GM12874 (cell line): ENCODE measurements at regions not wholly inside any gene's neighbourhood (a gene's known extent, or its start where the extent isn't known, plus 50 kb on each side); places are given as distances from the start of the nearest gene placed in this dataset.

Experiments
- CTCF ChIP-seq: IDR thresholded peaks from 2 replicates; pipeline ENCODE4 v1.5.1; 2011; ENCODE audit warnings: low read depth, mild to moderate bottlenecking, control low read depth, low read length, moderate library complexity; ENCODE audit not compliant: insufficient read depth

DNA sequence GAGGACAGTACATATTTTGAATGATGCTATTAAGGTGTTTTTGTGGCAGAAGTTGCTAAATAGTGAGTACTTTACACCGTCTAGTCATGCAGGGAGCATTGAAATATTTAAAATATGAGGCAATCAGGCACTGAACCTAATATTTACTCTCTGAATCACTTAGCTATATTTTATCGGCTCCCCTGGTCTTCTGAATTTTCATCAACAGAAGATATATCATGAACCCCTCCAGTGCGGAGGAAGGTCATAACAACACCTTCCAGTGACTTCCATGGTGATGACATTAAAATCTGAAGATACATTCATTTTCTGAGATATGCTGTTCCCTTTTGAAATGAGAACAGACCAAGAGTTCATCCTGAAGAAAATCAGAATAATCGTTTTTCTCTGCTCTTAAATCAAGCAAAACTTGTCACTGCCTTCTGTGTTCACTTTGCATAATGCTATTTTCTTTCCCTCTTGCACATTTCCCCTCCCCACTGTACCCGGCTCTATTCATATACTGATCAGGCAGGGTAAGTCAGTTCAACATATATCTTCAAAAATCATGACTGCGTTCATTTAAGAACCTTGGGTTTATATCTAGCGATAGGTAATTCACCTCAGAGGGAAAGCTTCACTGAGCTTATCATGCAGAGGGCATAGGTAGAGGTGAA, 729.9 kb upstream of the GYPC start:
- no peak for TF ChIP-seq CTCF

DNA sequence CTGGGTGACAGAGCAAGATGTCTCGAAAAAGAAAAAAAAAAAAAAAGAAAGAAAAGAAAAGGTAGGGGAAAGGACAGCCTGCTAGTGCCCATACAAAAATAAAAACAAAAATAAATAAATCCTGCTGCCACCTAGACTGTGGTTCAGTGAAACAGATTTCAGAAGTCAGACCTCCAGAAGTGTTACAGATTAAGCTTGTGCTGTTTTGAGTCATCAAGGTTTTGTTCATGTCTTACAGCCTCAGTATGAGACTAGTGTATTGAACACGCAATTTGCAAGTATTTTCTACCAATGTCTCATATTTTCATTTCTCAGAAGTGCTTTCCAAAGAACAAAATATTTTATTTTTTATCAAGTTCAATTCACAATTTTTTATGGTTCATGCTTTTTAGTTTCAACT, 720.4 kb upstream of the GYPC start:
- no peak for TF ChIP-seq CTCF

- no peak for TF ChIP-seq CTCF
Observed at GRCh38 chr2:125942585-125943424, 713.2 kb upstream of the GYPC start.

DNA sequence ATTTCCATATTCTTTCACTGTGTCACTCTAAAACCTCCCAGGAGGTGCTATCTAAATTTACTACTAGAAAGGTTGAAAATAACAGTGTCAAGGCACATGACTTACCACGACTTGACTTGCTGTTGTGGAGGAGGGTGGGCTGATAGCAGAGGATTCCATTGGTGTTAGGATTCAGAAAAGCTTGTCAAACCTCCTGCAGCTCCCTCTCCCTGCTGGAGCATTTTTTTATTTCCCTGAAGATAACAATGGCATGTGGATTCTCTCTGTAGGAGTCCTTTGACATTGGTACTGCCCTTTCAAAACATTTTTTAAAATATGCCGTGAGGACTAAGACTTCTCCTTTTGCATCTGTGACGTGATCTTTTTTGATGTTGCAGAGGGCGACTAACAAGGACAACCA, 696.9 kb upstream of the GYPC start:
- no peak for TF ChIP-seq CTCF

GRCh38 chr2:125961739-125962138, 694.2 kb upstream of the GYPC start:
- TF ChIP-seq CTCF: no peak

DNA sequence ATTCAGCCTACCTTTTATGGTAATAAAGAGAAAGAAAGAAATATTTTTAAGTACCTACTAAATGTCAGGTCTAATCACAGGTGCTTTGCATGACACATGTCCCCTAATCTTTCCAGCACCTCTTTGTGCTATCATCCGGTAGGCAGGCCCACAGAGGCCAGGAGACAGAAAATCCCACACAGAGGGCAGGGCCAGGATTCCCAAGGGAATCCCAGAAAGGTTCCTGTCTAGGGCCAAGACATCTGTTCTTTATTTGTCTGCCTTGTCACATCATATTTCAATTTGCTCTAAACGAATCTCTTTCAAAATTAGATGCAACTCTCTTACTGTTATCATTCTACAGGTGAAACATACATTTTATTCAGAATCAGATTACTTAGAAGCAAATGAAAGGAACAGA, 676.1 kb upstream of the GYPC start:
- no peak for TF ChIP-seq CTCF

DNA sequence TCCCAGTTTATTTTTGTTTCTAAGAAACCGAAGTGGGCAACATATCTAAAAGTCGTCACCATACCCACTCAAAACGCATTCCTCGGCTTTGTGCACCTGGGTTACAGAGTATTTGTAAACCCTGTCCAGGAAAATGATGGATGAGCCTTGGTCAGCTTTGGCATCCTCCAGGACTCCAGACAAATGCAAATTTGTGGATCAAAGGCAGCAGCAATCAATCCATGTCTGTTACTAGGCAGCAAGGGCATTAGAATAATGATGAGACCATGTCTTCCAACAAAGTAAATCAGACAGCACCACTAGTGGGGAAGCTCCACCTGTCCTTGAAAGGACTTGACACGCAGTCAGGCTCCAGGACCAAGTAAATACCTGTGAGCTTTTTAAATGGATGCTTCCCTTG, 672.6 kb upstream of the GYPC start:
- TF ChIP-seq CTCF: no peak
